NCI-H2081 treated with DMSO at 0.1 percent for 48 hours (cell line): ENCODE measurements at regions not wholly inside any gene's neighbourhood (a gene's known extent, or its start where the extent isn't known, plus 50 kb on each side); places are given as distances from the start of the nearest gene placed in this dataset.
"Not testable (repeated sequence)": the region's sequence is repeated elsewhere in the genome, so short reads cannot be mapped to it uniquely, and the experiment has no call there.

ENCODE experiments used
- DNase-seq: peaks from one replicate; lab custom pipeline; 2025; lab: John Stamatoyannopoulos, UW

GRCh38 chr3:40949347-40949746 lies 250.0 kb upstream of the CTNNB1 start:
- not testable (repeated sequence) for DNase-seq

GRCh38 chr3:40951636-40952035 lies 247.7 kb upstream of the CTNNB1 start:
- no peak for DNase-seq

GRCh38 chr3:40961104-40961857 lies 238.0 kb upstream of the CTNNB1 start:
- DNase-seq = no peak

- DNase-seq = no peak
These were observed 236.6 kb upstream of the CTNNB1 start for GRCh38 chr3:40962721-40963120.

- DNase-seq = no peak
These were observed 230.6 kb upstream of the CTNNB1 start for GRCh38 chr3:40968666-40969065.

GRCh38 chr3:40969341-40969740 lies 230.0 kb upstream of the CTNNB1 start:
- DNase-seq = no peak

- no peak for DNase-seq
These were observed 229.4 kb upstream of the CTNNB1 start for GRCh38 chr3:40969756-40970466.

- no peak for DNase-seq
These were observed 227.8 kb upstream of the CTNNB1 start for GRCh38 chr3:40971191-40972168.

- DNase-seq = no peak
These were observed 227.0 kb upstream of the CTNNB1 start for GRCh38 chr3:40972350-40972749.

- DNase-seq = no peak
These were observed 226.2 kb upstream of the CTNNB1 start for GRCh38 chr3:40973141-40973540.

- no peak for DNase-seq
These were observed 223.6 kb upstream of the CTNNB1 start for GRCh38 chr3:40975711-40976121.

- no peak for DNase-seq
These were observed 223.1 kb upstream of the CTNNB1 start for GRCh38 chr3:40976241-40976640.

GRCh38 chr3:40978442-40978841 lies 220.9 kb upstream of the CTNNB1 start:
- no peak for DNase-seq

GRCh38 chr3:40979962-40980361 lies 219.3 kb upstream of the CTNNB1 start:
- DNase-seq = no peak

GRCh38 chr3:40980467-40980866 lies 218.8 kb upstream of the CTNNB1 start:
- no peak for DNase-seq

- no peak for DNase-seq
These were observed 214.1 kb upstream of the CTNNB1 start for GRCh38 chr3:40985195-40985594.

- no peak for DNase-seq
These were observed 210.8 kb upstream of the CTNNB1 start for GRCh38 chr3:40988468-40988867.

- DNase-seq = no peak
These were observed 209.9 kb upstream of the CTNNB1 start for GRCh38 chr3:40989141-40990061.

GRCh38 chr3:40990062-40990456 lies 209.2 kb upstream of the CTNNB1 start:
- no peak for DNase-seq

GRCh38 chr3:40992023-40992422 lies 207.3 kb upstream of the CTNNB1 start:
- DNase-seq = no peak

GRCh38 chr3:40994611-40995010 lies 204.7 kb upstream of the CTNNB1 start:
- no peak for DNase-seq
